ENCODE measurements at regions not wholly inside any gene's neighbourhood (a gene's known extent, or its start where the extent isn't known, plus 50 kb on each side); places are given as distances from the start of the nearest gene placed in this dataset.

- TF ChIP-seq CTCF (IDR thresholded peaks at IDR 0.05) (no peak), POLR2A (IDR thresholded peaks at IDR 0.05) (no peak), POLR2AphosphoS5 (IDR thresholded peaks at IDR 0.05) (no peak)
These were observed 113.5 kb downstream of the ODF2L start for GRCh38 chr1:86282611-86283010.
